ENCODE measurements at regions not wholly inside any gene's neighbourhood (a gene's known extent, or its start where the extent isn't known, plus 50 kb on each side); places are given as distances from the start of the nearest gene placed in this dataset.

DNA sequence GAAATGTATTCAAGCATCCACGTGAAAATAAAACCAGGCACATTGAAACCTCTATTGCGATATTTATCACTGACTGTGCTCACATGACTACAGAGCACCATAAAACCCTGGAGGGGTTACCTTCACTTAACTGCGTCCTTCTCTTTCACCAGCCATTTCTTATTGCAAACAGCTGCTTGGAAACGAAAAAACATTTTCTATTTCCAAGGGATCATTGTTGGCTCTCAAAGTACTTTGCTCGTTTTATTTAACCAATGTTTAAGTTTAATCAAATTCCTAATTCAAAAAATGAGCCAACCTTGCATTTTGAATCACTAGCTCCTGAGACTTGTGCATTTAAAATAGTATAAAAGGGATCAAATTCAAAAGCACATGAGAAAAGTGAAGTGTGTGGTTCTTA lies 134.4 kb downstream of the OSR1 start:
- Histone ChIP-seq H3K9ac (no peak overlapping the region), H3K4me3 (no peak overlapping the region), H3F3A (ENCODE audit: insufficient read depth) (no peaks in the 10 kb centered on the region), H3K4me1 (ENCODE audit: insufficient read depth) (no peaks in the 10 kb centered on the region), H2AFZ (no peak overlapping the region), H4K20me1 (ENCODE audit: insufficient read depth) (no peaks in the 10 kb centered on the region), H3K9me3 (ENCODE audit: low read depth) (no peaks in the 10 kb centered on the region), H3K79me2 (ENCODE audit: insufficient read depth) (no peaks in the 10 kb centered on the region), H3K9me2 (ENCODE audit: insufficient read depth) (no peaks in the 10 kb centered on the region), H3K4me2 (ENCODE audit: unreplicated experiment) (no peak overlapping the region), H3K27me3 (replicated peaks; ENCODE audit: insufficient read depth) (no peaks in the 10 kb centered on the region), H3K27ac (no peak overlapping the region), H3K36me3 (ENCODE audit: low read depth) (no peaks in the 10 kb centered on the region)
- in situ Hi-C loops (cut with MboI), result no loop called here
- WGBS, 2 experiments (ENCODE audit: low coverage in 1 of 2, low lambda C conversion rate in 2 of 2, missing lambda C conversion rate in 2 of 2), result 62 to 74% methylated on average over 5 of the region's 5 CpGs
- no peak for DNase-seq
- no peak for TF ChIP-seq EZH2phosphoT487 (IDR thresholded peaks at IDR 0.05; ENCODE audit: insufficient read depth, low read depth)
- no peak for TF ChIP-seq EZH2 (IDR thresholded peaks at IDR 0.05; ENCODE audit: insufficient read depth, poor library complexity, severe bottlenecking)

- no peak for TF ChIP-seq EZH2phosphoT487 (IDR thresholded peaks at IDR 0.05; ENCODE audit: insufficient read depth, low read depth)
- TF ChIP-seq EZH2 (IDR thresholded peaks at IDR 0.05; ENCODE audit: insufficient read depth, poor library complexity, severe bottlenecking), result no peak
- in situ Hi-C loops (cut with MboI), result no loop called here
Observed at GRCh38 chr2:19219060-19219459, 139.4 kb downstream of the OSR1 start.

DNA sequence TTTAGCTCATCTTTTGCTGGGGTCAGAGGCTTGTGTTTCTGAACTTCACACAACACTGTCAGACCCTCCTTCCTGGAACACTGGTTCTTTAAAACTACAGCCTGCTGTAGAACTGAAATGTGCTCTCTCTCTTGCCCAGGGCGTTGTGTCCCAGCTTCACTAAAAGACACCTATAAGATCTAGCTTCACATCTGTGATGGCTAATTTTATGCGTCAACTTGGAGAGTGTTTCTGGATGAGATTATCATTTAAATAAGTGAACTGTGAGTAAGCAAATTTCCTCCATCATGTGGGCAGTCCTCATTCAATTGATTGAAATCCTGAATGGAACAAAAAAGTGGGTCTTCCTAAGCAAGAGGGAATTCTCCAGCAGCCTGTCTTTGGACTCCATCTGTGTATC lies 140.3 kb downstream of the OSR1 start:
- no peaks in the 10 kb centered on the region for H3F3A ChIP-seq (ENCODE audit: insufficient read depth)
- no peaks in the 10 kb centered on the region for H3K79me2 ChIP-seq (ENCODE audit: insufficient read depth)
- H3K4me1 ChIP-seq (ENCODE audit: insufficient read depth), result no peaks in the 10 kb centered on the region
- no peak for TF ChIP-seq EZH2phosphoT487 (IDR thresholded peaks at IDR 0.05; ENCODE audit: insufficient read depth, low read depth)
- no peak for TF ChIP-seq EZH2 (IDR thresholded peaks at IDR 0.05; ENCODE audit: insufficient read depth, poor library complexity, severe bottlenecking)
- in situ Hi-C loops (cut with MboI), result no loop called here
- H3K9me3 ChIP-seq (ENCODE audit: low read depth), result no peaks in the 10 kb centered on the region
- H3K4me3 ChIP-seq, result no peak overlapping the region
- H3K9ac ChIP-seq, result no peak overlapping the region
- no peak overlapping the region for H3K27ac ChIP-seq
- H3K36me3 ChIP-seq (ENCODE audit: low read depth), result no peaks in the 10 kb centered on the region
- H2AFZ ChIP-seq, result no peak overlapping the region
- WGBS, 2 experiments (ENCODE audit: low coverage in 1 of 2, low lambda C conversion rate in 2 of 2, missing lambda C conversion rate in 2 of 2), result 78 to 89% methylated on average over 2 of the region's 2 CpGs
- H3K4me2 ChIP-seq (ENCODE audit: unreplicated experiment), result no peak overlapping the region
- H3K9me2 ChIP-seq (ENCODE audit: insufficient read depth), result no peaks in the 10 kb centered on the region
- no peak for DNase-seq
- no peaks in the 10 kb centered on the region for H4K20me1 ChIP-seq (ENCODE audit: insufficient read depth)
- H3K27me3 ChIP-seq (replicated peaks; ENCODE audit: insufficient read depth), result no peaks in the 10 kb centered on the region

More at GRCh38 chr2:19219060-19219459, 139.4 kb downstream of the OSR1 start:
- DNase-seq, result no peak
- Histone ChIP-seq H3K79me2 (ENCODE audit: insufficient read depth) (no peaks in the 10 kb centered on the region), H3K9ac (no peak overlapping the region), H3K9me2 (ENCODE audit: insufficient read depth) (no peaks in the 10 kb centered on the region), H3K36me3 (ENCODE audit: low read depth) (no peaks in the 10 kb centered on the region), H3K9me3 (ENCODE audit: low read depth) (no peaks in the 10 kb centered on the region), H3K27me3 (replicated peaks; ENCODE audit: insufficient read depth) (no peaks in the 10 kb centered on the region), H3F3A (ENCODE audit: insufficient read depth) (no peaks in the 10 kb centered on the region), H3K27ac (no peak overlapping the region), H2AFZ (no peak overlapping the region), H4K20me1 (ENCODE audit: insufficient read depth) (no peaks in the 10 kb centered on the region), H3K4me2 (ENCODE audit: unreplicated experiment) (no peak overlapping the region), H3K4me3 (no peak overlapping the region), H3K4me1 (ENCODE audit: insufficient read depth) (no peaks in the 10 kb centered on the region)
- WGBS, 2 experiments (ENCODE audit: low coverage in 1 of 2, low lambda C conversion rate in 2 of 2, missing lambda C conversion rate in 2 of 2), result 92 to 97% methylated on average over 2 of the region's 2 CpGs

DNA sequence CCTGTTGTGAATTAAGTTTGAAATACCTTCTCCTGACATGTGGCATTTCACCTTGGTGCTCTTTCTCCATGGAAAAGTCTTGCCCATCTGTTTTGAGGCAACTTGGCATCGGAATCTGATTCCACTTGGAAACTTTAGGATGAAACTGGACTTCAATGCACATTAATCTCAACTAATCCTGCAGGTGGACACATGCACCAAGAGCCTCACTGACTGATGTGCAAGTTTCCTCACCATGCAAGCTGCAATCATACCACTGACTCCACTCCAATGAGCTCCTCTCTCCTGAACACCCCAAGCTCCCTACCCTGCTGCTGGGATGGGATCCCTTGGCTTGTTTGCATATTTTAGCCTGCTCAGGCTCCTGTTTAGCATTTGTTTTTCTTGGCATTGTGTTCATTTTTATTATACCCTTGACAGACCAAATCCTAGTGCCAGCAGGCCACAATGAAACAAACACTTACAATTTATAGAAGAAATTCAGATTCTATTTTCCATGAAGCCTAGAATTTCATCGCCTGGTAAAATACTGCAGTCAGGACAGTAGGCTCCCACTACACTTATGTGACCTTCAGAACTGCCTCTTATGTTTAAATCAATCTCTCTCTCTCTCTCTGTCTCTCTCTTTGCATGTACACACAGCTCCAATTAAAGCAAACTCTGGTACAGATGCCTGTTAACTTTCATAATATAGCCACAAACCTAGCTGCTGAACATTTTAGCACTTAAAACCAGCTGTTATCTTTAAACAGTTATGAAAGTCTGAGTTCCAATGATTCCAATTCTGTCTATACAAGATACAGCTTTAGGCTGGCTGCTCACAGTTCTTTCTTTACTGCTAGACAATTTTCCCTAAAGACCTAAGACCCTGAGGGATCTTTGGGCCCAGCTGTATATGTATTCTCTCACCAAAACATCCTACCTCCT lies 141.5 kb downstream of the OSR1 start:
- Histone ChIP-seq H3K4me2 (ENCODE audit: unreplicated experiment) (no peak overlapping the region), H3K4me1 (ENCODE audit: insufficient read depth) (no peaks in the 10 kb centered on the region), H3K79me2 (ENCODE audit: insufficient read depth) (no peaks in the 10 kb centered on the region), H3K9ac (no peak overlapping the region), H2AFZ (no peak overlapping the region), H3F3A (ENCODE audit: insufficient read depth) (no peaks in the 10 kb centered on the region), H3K9me2 (ENCODE audit: insufficient read depth) (no peaks in the 10 kb centered on the region), H3K9me3 (ENCODE audit: low read depth) (no peaks in the 10 kb centered on the region), H3K27me3 (replicated peaks; ENCODE audit: insufficient read depth) (no peaks in the 10 kb centered on the region), H3K36me3 (ENCODE audit: low read depth) (no peaks in the 10 kb centered on the region), H4K20me1 (ENCODE audit: insufficient read depth) (no peaks in the 10 kb centered on the region), H3K4me3 (no peak overlapping the region), H3K27ac (no peak overlapping the region)
- TF ChIP-seq EZH2phosphoT487 (IDR thresholded peaks at IDR 0.05; ENCODE audit: insufficient read depth, low read depth) (no peak), EZH2 (IDR thresholded peaks at IDR 0.05; ENCODE audit: insufficient read depth, poor library complexity, severe bottlenecking) (no peak)
- in situ Hi-C loops (cut with MboI), result no loop called here
- DNase-seq, result no peak
- WGBS, 2 experiments (ENCODE audit: low coverage in 1 of 2, low lambda C conversion rate in 2 of 2, missing lambda C conversion rate in 2 of 2), result 84 to 89% methylated on average over 2 of the region's 2 CpGs
